Parathyroid adenoma (tissue), 2 donors: ENCODE measurements at regions not wholly inside any gene's neighbourhood (a gene's known extent, or its start where the extent isn't known, plus 50 kb on each side); places are given as distances from the start of the nearest gene placed in this dataset.
A peak's percentile ranks its signal among the peaks of the same experiment; 100 is the strongest.

Experiments used
- H2AFZ ChIP-seq: fragments of 300-600 bp; sonication (generic); one replicate; pipeline ENCODE4 v1.7.0; 2017; ENCODE audit warnings: antibody characterized with exemption, mild to moderate bottlenecking
- H3K27ac ChIP-seq: fragments of 300-600 bp; sonication (generic); one replicate; pipeline ENCODE4 v1.7.0; 2017
- H3K27me3 ChIP-seq: fragments of 300-600 bp; sonication (generic); one replicate; pipeline ENCODE4 v1.7.0; 2017; ENCODE audit warnings: low read length; ENCODE audit not compliant: control insufficient read depth, insufficient read depth
- H3K36me3 ChIP-seq: fragments of 300-600 bp; sonication (generic); one replicate; pipeline ENCODE4 v1.7.0; 2017; ENCODE audit warnings: low read length; ENCODE audit not compliant: control insufficient read depth, insufficient read depth
- H3K4me1 ChIP-seq: fragments of 300-600 bp; sonication (generic); one replicate; pipeline ENCODE4 v1.7.0; 2017; ENCODE audit warnings: control low read depth
- H3K4me2 ChIP-seq: fragments of 300-600 bp; sonication (generic); one replicate; pipeline ENCODE4 v1.7.0; 2017; ENCODE audit warnings: low read length
- H3K4me3 ChIP-seq: fragments of 300-600 bp; sonication (generic); one replicate; pipeline ENCODE4 v1.7.0; 2017; ENCODE audit warnings: low read depth, low read length
- H3K79me2 ChIP-seq: fragments of 300-600 bp; sonication (generic); one replicate; pipeline ENCODE4 v1.7.0; 2017; ENCODE audit warnings: control low read depth
- H3K9ac ChIP-seq: fragments of 300-600 bp; sonication (generic); one replicate; pipeline ENCODE4 v1.7.0; 2017; ENCODE audit warnings: mild to moderate bottlenecking
- H3K9me3 ChIP-seq: fragments of 300-600 bp; sonication (generic); one replicate; pipeline ENCODE4 v1.7.0; 2017; ENCODE audit warnings: low read length; ENCODE audit not compliant: control insufficient read depth
- CTCF ChIP-seq: fragments of 300-600 bp; sonication (generic); IDR thresholded peaks from one replicate; pipeline ENCODE4 v1.7.0; 2017; ENCODE audit warnings: antibody characterized with exemption, mild to moderate bottlenecking
- donor health status: primary hyperparathyroidism.

DNA sequence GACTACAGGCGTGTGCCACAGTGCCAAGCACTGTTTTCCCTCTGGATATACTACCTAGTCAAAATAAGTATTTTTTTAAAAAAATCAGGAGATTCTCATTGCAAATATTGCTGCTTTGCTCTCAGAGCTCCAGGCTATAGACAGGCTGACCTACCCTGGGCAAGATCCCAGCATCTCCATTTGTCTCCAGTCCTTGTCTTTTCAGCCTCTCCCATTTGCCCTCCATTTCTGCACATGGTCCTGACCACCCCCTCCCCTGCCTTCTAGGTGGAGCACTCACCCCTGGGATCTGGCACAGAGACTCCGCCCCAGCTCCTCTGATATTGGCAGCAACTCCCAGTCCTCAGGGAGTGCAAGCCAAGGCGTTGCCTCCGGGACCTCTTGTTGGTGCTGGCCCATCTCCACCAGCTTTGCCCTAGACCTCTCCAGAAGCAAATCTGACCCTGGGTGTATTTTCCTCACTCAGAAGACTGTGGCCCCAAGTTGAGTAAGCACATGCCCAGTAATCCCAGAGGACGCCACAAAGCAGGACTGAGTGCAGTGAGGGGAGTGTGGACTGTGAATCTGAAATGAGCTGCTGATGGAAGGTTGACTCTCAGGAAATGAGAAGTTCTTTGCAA is 120.6 kb downstream of the MTPAP start:
- H3K79me2 ChIP-seq = no peaks in the 10 kb centered on the region
- H3K9ac ChIP-seq = no peak overlapping the region
- no peak for TF ChIP-seq CTCF
- no peak overlapping the region for H3K4me2 ChIP-seq
- H3K4me1 ChIP-seq = no peaks in the 10 kb centered on the region
- no peaks in the 10 kb centered on the region for H3K9me3 ChIP-seq
- peak overlapping the region; percentile 11 for H2AFZ ChIP-seq
- H3K4me3 ChIP-seq = no peak overlapping the region
- H3K36me3 ChIP-seq = no peaks in the 10 kb centered on the region
- no peaks in the 10 kb centered on the region for H3K27me3 ChIP-seq
- no peak overlapping the region for H3K27ac ChIP-seq

DNA sequence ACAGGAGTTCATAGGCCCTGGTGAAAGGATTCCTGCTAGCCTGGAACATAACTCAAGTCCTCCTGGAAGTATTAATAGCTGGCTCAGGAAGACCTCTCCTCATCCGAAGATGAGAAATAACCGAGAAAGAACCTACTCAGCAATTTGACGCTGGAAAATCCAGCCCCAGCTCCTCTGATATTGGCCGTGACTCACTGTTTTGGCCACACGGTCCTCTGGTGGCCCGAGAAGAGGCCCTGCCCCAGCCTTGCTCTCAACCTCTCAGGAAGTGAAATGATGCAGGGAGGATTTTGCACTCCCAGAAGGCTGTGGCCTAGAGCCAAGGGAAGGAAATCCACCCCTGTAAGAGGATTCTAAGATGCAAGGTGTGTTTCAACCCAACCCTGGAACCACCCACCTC is 121.6 kb downstream of the MTPAP start:
- Histone ChIP-seq H3K27me3 (no peaks in the 10 kb centered on the region), H3K9ac (no peak overlapping the region), H3K27ac (peak overlapping the region; percentile 53), H3K4me2 (no peak overlapping the region), H3K36me3 (no peaks in the 10 kb centered on the region), H3K9me3 (no peaks in the 10 kb centered on the region), H3K79me2 (no peaks in the 10 kb centered on the region), H3K4me1 (no peaks in the 10 kb centered on the region), H3K4me3 (no peak overlapping the region), H2AFZ (no peak overlapping the region)
- no peak for TF ChIP-seq CTCF

DNA sequence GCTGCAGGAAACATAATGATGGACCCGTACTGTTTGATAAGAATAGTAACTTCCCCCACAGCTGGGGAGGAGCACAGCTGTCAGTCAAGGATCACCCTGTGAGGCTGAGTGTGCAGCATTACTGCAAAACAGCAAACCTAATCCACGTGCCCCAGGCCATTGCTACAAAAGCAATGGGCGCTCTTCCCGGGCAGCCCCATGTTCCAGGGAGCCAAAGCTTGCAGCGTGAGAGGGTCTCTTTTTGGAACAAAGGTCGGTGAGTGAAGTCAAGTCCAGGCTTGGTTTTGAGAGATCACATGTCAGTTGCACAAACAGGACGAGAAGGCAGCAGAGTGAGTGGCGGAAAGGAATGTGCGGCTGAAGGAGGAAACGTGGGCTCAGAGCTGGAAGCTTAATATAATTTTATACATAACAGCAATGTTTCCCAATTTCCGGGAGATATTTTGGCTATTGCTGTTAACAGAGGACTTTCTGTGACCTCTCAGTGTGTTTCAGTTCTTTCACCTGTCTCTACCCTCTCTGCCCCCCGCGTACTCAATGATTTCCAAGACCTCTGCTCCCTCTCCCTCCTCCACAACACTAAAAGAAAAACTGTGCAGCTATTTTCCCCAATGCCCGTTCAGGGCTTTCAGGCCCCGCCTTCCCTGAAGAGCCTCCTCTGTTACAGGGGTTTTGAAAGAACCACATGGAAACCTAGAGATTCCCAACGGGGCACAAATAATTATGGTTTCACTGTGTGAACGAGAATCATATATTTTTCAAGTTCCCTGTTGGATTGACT is 128.9 kb downstream of the MTPAP start:
- Histone ChIP-seq H3K36me3 (no peaks in the 10 kb centered on the region), H3K9ac (no peak overlapping the region), H3K27ac (peak overlapping the region; percentile 69), H3K27me3 (no peaks in the 10 kb centered on the region), H3K4me3 (peak overlapping the region; percentile 33), H3K79me2 (no peaks in the 10 kb centered on the region), H3K4me1 (peaks cover 26% of the 10 kb centered on the region), H2AFZ (peak overlapping the region; percentile 71), H3K4me2 (peak overlapping the region; percentile 79), H3K9me3 (no peaks in the 10 kb centered on the region)
- TF ChIP-seq CTCF = no peak

GRCh38 chr10:30216821-30217220 is 132.3 kb downstream of the MTPAP start:
- H3K4me1 ChIP-seq = peaks cover 26% of the 10 kb centered on the region
- H2AFZ ChIP-seq = no peak overlapping the region
- H3K9ac ChIP-seq = no peak overlapping the region
- no peak overlapping the region for H3K4me2 ChIP-seq
- no peak overlapping the region for H3K27ac ChIP-seq
- H3K9me3 ChIP-seq = no peaks in the 10 kb centered on the region
- no peaks in the 10 kb centered on the region for H3K79me2 ChIP-seq
- H3K27me3 ChIP-seq = no peaks in the 10 kb centered on the region
- H3K36me3 ChIP-seq = no peaks in the 10 kb centered on the region
- TF ChIP-seq CTCF = no peak
- H3K4me3 ChIP-seq = no peak overlapping the region
